ENCODE measurements at regions not wholly inside any gene's neighbourhood (a gene's known extent, or its start where the extent isn't known, plus 50 kb on each side); places are given as distances from the start of the nearest gene placed in this dataset.

DNA sequence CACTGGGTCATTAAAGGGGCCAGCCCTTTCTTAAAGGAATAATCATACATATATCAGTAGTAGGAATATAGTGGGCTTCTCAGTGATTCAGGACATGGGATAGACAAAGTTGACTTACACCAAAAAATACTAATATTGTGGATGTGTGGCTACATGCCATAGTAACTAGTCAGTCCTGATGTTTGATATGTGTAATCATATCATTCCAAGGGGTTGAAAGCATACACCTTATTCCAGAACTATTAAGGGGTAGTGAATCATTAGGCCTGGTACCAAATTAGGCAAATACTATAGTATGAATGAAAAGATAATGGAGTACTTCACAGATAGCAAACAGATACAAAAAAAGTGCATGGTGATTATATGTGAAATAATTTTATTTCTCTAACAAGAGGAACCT is 814.9 kb upstream of the NRXN1 start:
- H3K4me1 ChIP-seq (ENCODE audit: insufficient read depth): no peaks in the 10 kb centered on the region
- no peaks in the 10 kb centered on the region for H4K20me1 ChIP-seq (ENCODE audit: insufficient read depth)
- H2AFZ ChIP-seq: no peak overlapping the region
- H3F3A ChIP-seq (ENCODE audit: insufficient read depth): no peaks in the 10 kb centered on the region
- TF ChIP-seq EZH2 (IDR thresholded peaks at IDR 0.05; ENCODE audit: insufficient read depth, poor library complexity, severe bottlenecking) (no peak), EZH2phosphoT487 (IDR thresholded peaks at IDR 0.05; ENCODE audit: insufficient read depth, low read depth) (no peak)
- H3K9ac ChIP-seq: no peak overlapping the region
- no peaks in the 10 kb centered on the region for H3K9me3 ChIP-seq (ENCODE audit: low read depth)
- no peak for DNase-seq
- no peak overlapping the region for H3K27ac ChIP-seq
- no peaks in the 10 kb centered on the region for H3K36me3 ChIP-seq (ENCODE audit: low read depth)
- H3K4me2 ChIP-seq (ENCODE audit: unreplicated experiment): no peak overlapping the region
- no peaks in the 10 kb centered on the region for H3K27me3 ChIP-seq (replicated peaks; ENCODE audit: insufficient read depth)
- H3K79me2 ChIP-seq (ENCODE audit: insufficient read depth): no peaks in the 10 kb centered on the region
- in situ Hi-C loops (cut with MboI): no loop called here
- no peaks in the 10 kb centered on the region for H3K9me2 ChIP-seq (ENCODE audit: insufficient read depth)
- no peak overlapping the region for H3K4me3 ChIP-seq

DNA sequence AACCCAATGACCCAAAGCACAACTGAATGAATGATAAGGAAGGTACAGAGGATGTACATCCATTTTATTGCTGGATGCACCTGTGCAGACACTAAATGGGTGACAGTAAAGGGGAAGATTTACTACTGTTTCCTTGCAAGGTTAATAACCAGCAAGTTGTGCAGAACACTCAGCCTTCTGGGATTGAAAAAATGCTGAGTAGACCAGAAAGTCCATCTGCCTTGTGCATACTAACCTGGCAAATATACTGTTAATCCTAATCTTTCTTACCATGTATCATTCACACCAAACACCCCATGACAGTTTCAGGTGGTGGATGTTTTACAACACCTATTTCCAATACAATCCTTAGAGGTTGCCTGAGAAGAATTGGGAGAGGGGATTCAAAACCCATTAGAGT is 814.1 kb upstream of the NRXN1 start:
- no peaks in the 10 kb centered on the region for H4K20me1 ChIP-seq (ENCODE audit: insufficient read depth)
- no peak overlapping the region for H2AFZ ChIP-seq
- H3K4me3 ChIP-seq: no peak overlapping the region
- H3F3A ChIP-seq (ENCODE audit: insufficient read depth): no peaks in the 10 kb centered on the region
- H3K4me2 ChIP-seq (ENCODE audit: unreplicated experiment): no peak overlapping the region
- H3K9me2 ChIP-seq (ENCODE audit: insufficient read depth): no peaks in the 10 kb centered on the region
- H3K9me3 ChIP-seq (ENCODE audit: low read depth): no peaks in the 10 kb centered on the region
- H3K36me3 ChIP-seq (ENCODE audit: low read depth): no peaks in the 10 kb centered on the region
- H3K27ac ChIP-seq: no peak overlapping the region
- H3K27me3 ChIP-seq (replicated peaks; ENCODE audit: insufficient read depth): no peaks in the 10 kb centered on the region
- in situ Hi-C loops (cut with MboI): no loop called here
- no peak for TF ChIP-seq EZH2phosphoT487 (IDR thresholded peaks at IDR 0.05; ENCODE audit: insufficient read depth, low read depth)
- no peak for TF ChIP-seq EZH2 (IDR thresholded peaks at IDR 0.05; ENCODE audit: insufficient read depth, poor library complexity, severe bottlenecking)
- H3K4me1 ChIP-seq (ENCODE audit: insufficient read depth): no peaks in the 10 kb centered on the region
- no peak for DNase-seq
- H3K79me2 ChIP-seq (ENCODE audit: insufficient read depth): no peaks in the 10 kb centered on the region
- no peak overlapping the region for H3K9ac ChIP-seq

DNA sequence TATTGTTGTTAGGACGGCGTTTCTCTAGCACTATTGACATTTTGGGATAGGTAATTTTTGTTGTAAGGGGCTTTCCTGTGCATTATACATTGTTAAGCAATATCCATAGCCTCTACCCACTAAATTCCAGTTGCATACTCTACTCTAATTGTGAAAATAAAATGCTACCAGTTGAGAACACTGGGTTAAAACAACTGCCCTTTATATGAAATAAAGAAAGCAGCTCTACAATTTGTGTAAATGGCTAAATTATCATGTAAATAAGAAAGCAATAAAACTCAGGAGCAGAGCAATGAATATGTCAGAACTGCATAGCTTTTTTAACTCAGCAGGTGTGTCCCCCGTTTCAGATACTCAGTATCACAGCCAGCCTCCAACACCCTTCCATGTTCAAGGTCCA is 812.7 kb upstream of the NRXN1 start:
- in situ Hi-C loops (cut with MboI): no loop called here

DNA sequence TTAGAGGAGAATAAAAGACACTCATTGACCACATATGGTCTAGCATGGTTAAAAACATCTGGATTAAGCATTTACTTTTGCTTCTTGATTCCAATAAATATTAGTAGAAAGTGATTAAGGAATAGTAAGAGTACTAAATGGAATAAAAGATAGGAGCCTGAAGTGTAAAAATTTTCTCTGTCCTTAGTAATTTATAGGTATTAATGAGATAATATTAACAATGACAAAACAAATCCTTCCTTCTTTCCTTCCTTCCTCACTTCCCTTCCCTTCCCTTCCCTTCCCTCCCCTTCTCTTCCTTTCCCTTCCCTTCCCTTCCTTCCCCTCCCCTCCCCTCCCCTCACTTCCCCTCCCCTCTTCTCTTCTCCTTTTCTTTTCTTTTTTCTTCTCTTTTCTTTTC is 797.5 kb upstream of the NRXN1 start:
- DNase-seq: no peak

More for the DNA sequence above, 812.7 kb upstream of the NRXN1 start:
- no peak overlapping the region for H3K9ac ChIP-seq
- no peaks in the 10 kb centered on the region for H3K9me2 ChIP-seq (ENCODE audit: insufficient read depth)
- H3K4me3 ChIP-seq: no peak overlapping the region
- DNase-seq: no peak
- H3K4me2 ChIP-seq (ENCODE audit: unreplicated experiment): no peak overlapping the region
- WGBS, 2 experiments (ENCODE audit: low coverage in 1 of 2, low lambda C conversion rate in 2 of 2, missing lambda C conversion rate in 2 of 2): 9 to 17% methylated on average over 3 of the region's 3 CpGs
- H3K79me2 ChIP-seq (ENCODE audit: insufficient read depth): no peaks in the 10 kb centered on the region
- no peak overlapping the region for H2AFZ ChIP-seq
- H3K36me3 ChIP-seq (ENCODE audit: low read depth): no peaks in the 10 kb centered on the region
- H3K4me1 ChIP-seq (ENCODE audit: insufficient read depth): no peaks in the 10 kb centered on the region
- no peaks in the 10 kb centered on the region for H3K9me3 ChIP-seq (ENCODE audit: low read depth)
- no peak overlapping the region for H3K27ac ChIP-seq
- TF ChIP-seq EZH2 (IDR thresholded peaks at IDR 0.05; ENCODE audit: insufficient read depth, poor library complexity, severe bottlenecking) (no peak), EZH2phosphoT487 (IDR thresholded peaks at IDR 0.05; ENCODE audit: insufficient read depth, low read depth) (no peak)
- no peaks in the 10 kb centered on the region for H4K20me1 ChIP-seq (ENCODE audit: insufficient read depth)
- H3F3A ChIP-seq (ENCODE audit: insufficient read depth): no peaks in the 10 kb centered on the region
- no peaks in the 10 kb centered on the region for H3K27me3 ChIP-seq (replicated peaks; ENCODE audit: insufficient read depth)

DNA sequence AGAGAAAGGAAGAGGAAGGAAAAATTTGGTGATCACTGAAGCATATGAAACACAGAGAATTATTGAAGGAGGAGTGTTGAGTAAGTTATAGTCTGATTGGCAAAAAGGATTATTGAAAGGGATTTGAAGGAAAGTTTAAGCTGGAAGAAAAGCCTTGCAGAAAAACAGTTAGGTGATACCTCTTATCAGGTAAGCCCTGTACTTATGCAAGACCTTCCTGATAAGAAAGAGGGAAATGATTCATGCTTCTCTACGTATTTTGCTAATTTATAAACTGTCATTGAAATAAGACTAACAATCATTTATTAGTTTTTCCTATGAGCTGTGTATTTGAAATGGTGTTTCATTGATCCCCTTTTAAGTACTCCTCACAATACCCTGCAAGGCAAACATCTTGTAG is 793.9 kb upstream of the NRXN1 start:
- Histone ChIP-seq H2AFZ (no peak overlapping the region), H3K9ac (no peak overlapping the region), H3K9me2 (ENCODE audit: insufficient read depth) (no peaks in the 10 kb centered on the region), H3K79me2 (ENCODE audit: insufficient read depth) (no peaks in the 10 kb centered on the region), H3K4me3 (no peak overlapping the region), H4K20me1 (ENCODE audit: insufficient read depth) (no peaks in the 10 kb centered on the region), H3K4me2 (ENCODE audit: unreplicated experiment) (no peak overlapping the region), H3K27ac (no peak overlapping the region), H3K36me3 (ENCODE audit: low read depth) (no peaks in the 10 kb centered on the region), H3K4me1 (ENCODE audit: insufficient read depth) (no peaks in the 10 kb centered on the region), H3F3A (ENCODE audit: insufficient read depth) (no peaks in the 10 kb centered on the region), H3K27me3 (replicated peaks; ENCODE audit: insufficient read depth) (no peaks in the 10 kb centered on the region), H3K9me3 (ENCODE audit: low read depth) (no peaks in the 10 kb centered on the region)
- DNase-seq: no peak
- WGBS, 2 experiments (ENCODE audit: low coverage in 1 of 2, low lambda C conversion rate in 2 of 2, missing lambda C conversion rate in 2 of 2): 11 to 12% methylated on average over 1 of the region's 1 CpG
- no peak for TF ChIP-seq EZH2phosphoT487 (IDR thresholded peaks at IDR 0.05; ENCODE audit: insufficient read depth, low read depth)
- no peak for TF ChIP-seq EZH2 (IDR thresholded peaks at IDR 0.05; ENCODE audit: insufficient read depth, poor library complexity, severe bottlenecking)
- in situ Hi-C loops (cut with MboI): no loop called here

More for the DNA sequence above, 797.5 kb upstream of the NRXN1 start:
- no peak for TF ChIP-seq EZH2 (IDR thresholded peaks at IDR 0.05; ENCODE audit: insufficient read depth, poor library complexity, severe bottlenecking)
- Histone ChIP-seq H3K4me1 (ENCODE audit: insufficient read depth) (no peaks in the 10 kb centered on the region), H3K27me3 (replicated peaks; ENCODE audit: insufficient read depth) (no peaks in the 10 kb centered on the region), H3K9me3 (ENCODE audit: low read depth) (no peaks in the 10 kb centered on the region), H3K4me2 (ENCODE audit: unreplicated experiment) (no peak overlapping the region), H3K9ac (no peak overlapping the region), H3K27ac (no peak overlapping the region), H3K4me3 (no peak overlapping the region), H3K79me2 (ENCODE audit: insufficient read depth) (no peaks in the 10 kb centered on the region), H4K20me1 (ENCODE audit: insufficient read depth) (no peaks in the 10 kb centered on the region), H2AFZ (no peak overlapping the region), H3K36me3 (ENCODE audit: low read depth) (no peaks in the 10 kb centered on the region), H3F3A (ENCODE audit: insufficient read depth) (no peaks in the 10 kb centered on the region), H3K9me2 (ENCODE audit: insufficient read depth) (no peaks in the 10 kb centered on the region)
- in situ Hi-C loops (cut with MboI): no loop called here

Measured in GM23248 (cell line).